Gastrocnemius medialis (tissue), 4 donors: ENCODE measurements at regions not wholly inside any gene's neighbourhood (a gene's known extent, or its start where the extent isn't known, plus 50 kb on each side); places are given as distances from the start of the nearest gene placed in this dataset.

Source experiments
- ATAC-seq, 2 donors: fragments of 150-250 bp; one replicate each; pipeline ENCODE4 v1.9.1; 2016
- DNase-seq, 2 donors: peaks; one replicate each; pipeline ENCODE4 v3.0.0-alpha.2; 2019
- H3K27ac ChIP-seq, 4 donors: fragments of 200-600 bp; sonication (generic); 1 replicate in 1 of 4; 2 replicates in 3 of 4; pipeline ENCODE4 v1.5.1; 2016 to 2018; ENCODE audit warnings: mild to moderate bottlenecking in 2 of 4, moderate library complexity in 1 of 4
- H3K27me3 ChIP-seq, 3 donors: fragments of 200-600 bp; sonication (generic) in 2 of 3; 1 replicate in 1 of 3; 2 replicates in 2 of 3; pipeline versions ENCODE4 v1.5.1 to v1.6.0; 2016 to 2019; ENCODE audit warnings: mild to moderate bottlenecking in 1 of 3, moderate library complexity in 1 of 3
- H3K36me3 ChIP-seq, 2 donors: fragments of 200-600 bp; sonication (generic) in 1 of 2; one replicate each; pipeline ENCODE4 v1.5.1; 2017 to 2018
- H3K4me1 ChIP-seq, 2 donors: fragments of 200-600 bp; sonication (generic) in 1 of 2; one replicate each; pipeline ENCODE4 v1.5.1; 2016 to 2017; ENCODE audit warnings: mild to moderate bottlenecking in 2 of 2
- H3K4me3 ChIP-seq, 4 donors: fragments of 200-600 bp; sonication (generic) in 3 of 4; 1 replicate in 1 of 4; 2 replicates in 3 of 4; pipeline ENCODE4 v1.5.1; 2016 to 2019; ENCODE audit warnings: mild to moderate bottlenecking in 2 of 4
- H3K9me3 ChIP-seq, 3 donors: fragments of 200-600 bp; sonication (generic) in 2 of 3; 1 replicate in 1 of 3; 2 replicates in 2 of 3; pipeline ENCODE4 v1.5.1; 2016 to 2019
- POLR2A ChIP-seq, 2 donors: fragments of 450-650 bp; IDR thresholded peaks; one replicate each; pipeline ENCODE4 v1.6.1; 2017; ENCODE audit warnings: antibody characterized with exemption in 2 of 2, mild to moderate bottlenecking in 2 of 2, moderate library complexity in 2 of 2
- in situ Hi-C, 4 donors: fragments of 200-750 bp; cut with MboI; loops; one replicate each; pipeline versions ENCODE4 v1.15.0 to v1.8.0; 2017; ENCODE audit warnings: low sequenced_read_pairs in 4 of 4
- intact Hi-C: fragments of 100-400 bp; cut with DNase I; formaldehyde crosslinking; loops from one replicate; pipeline ENCODE4 v1.15.1; 2023; ENCODE audit warnings: low total_unique reads
- TF ChIP-seq, protein P1 (sequence below), 5 experiments: fragments of 450-650 bp in 3 of 5; fragments of 200-600 bp in 2 of 5; sonication (generic) in 2 of 5; IDR thresholded peaks in 4 of 5; conservative IDR thresholded peaks in 1 of 5; 1 replicate in 4 of 5; 2 replicates in 1 of 5; pipeline ENCODE4 v1.5.1; 2016 to 2019; ENCODE audit warnings: antibody characterized with exemption in 5 of 5, mild to moderate bottlenecking in 3 of 5, moderate library complexity in 3 of 5

DNA sequence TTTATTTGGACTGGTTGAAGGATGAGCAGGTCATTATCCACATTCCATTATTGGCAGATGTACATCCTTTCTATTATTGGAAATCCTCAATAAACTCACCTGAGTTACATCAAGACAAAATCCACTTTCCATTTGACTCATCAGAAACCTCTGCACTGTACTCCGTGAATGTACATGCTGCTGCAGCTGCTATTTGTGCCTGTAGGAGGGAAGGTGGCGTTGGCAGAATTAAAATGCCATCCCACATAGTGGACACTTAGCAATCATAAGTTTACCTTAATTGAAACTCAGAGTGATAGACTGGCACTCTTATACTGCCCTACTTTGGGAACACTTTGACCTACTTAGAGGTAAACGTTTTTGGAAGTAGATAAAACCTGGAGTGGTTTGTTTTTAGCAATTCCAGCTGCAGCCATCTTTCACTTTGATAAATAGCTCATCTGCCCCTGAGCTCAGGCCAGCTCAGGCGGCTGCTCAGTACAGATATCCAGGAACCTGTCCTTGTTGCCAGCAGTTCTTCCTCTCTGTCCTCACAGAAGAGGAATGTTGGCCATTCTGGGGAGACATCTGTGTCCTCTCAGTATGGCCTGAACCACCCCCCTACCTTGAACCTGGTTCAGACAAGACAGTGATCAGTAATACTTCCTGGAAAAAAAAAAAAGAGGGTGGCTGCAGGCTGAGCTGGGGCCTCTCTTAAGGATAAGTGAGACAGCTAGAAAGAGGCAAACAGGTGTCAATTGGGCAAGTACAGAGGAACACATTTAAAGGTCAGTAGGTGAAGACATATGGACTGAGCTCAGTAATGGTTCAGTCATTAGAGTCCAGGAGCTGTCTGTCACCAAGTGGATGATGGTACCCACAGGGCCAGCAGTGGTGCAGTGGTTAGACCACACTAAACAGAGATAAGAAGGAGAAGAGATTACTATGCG is 153.4 kb upstream of the UMPS start:
- ATAC-seq (peak; percentile 57 to 71), DNase-seq (no peak)
- no peak for TF ChIP-seq POLR2A (IDR thresholded peaks at IDR 0.05)
- TF ChIP-seq, protein P1, sequence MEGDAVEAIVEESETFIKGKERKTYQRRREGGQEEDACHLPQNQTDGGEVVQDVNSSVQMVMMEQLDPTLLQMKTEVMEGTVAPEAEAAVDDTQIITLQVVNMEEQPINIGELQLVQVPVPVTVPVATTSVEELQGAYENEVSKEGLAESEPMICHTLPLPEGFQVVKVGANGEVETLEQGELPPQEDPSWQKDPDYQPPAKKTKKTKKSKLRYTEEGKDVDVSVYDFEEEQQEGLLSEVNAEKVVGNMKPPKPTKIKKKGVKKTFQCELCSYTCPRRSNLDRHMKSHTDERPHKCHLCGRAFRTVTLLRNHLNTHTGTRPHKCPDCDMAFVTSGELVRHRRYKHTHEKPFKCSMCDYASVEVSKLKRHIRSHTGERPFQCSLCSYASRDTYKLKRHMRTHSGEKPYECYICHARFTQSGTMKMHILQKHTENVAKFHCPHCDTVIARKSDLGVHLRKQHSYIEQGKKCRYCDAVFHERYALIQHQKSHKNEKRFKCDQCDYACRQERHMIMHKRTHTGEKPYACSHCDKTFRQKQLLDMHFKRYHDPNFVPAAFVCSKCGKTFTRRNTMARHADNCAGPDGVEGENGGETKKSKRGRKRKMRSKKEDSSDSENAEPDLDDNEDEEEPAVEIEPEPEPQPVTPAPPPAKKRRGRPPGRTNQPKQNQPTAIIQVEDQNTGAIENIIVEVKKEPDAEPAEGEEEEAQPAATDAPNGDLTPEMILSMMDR (IDR thresholded peaks at IDR 0.05 in 4 of 5, conservative IDR thresholded peaks at IDR 0.05 in 1 of 5): peak in 2 of 5 experiments; percentile 13 to 40
- H3K36me3 ChIP-seq: no peaks in the 10 kb centered on the region
- H3K4me1 ChIP-seq: peaks cover 10 to 19% of the 10 kb centered on the region in 2 donors
- H3K4me3 ChIP-seq: peak overlapping the region in 1 of 4 donors; percentile 10
- H3K27me3 ChIP-seq: no peaks in the 10 kb centered on the region
- in situ Hi-C loops (loop anchor here in 1 of 4 donors (25.0 kb wide), 1 partner anchor 335 kb away; no protein-coding TSS in a partner anchor), intact Hi-C loops (no loop called here)
- no peaks in the 10 kb centered on the region for H3K9me3 ChIP-seq
- peak overlapping the region; percentile 32 to 71 (median 52) for H3K27ac ChIP-seq

DNA sequence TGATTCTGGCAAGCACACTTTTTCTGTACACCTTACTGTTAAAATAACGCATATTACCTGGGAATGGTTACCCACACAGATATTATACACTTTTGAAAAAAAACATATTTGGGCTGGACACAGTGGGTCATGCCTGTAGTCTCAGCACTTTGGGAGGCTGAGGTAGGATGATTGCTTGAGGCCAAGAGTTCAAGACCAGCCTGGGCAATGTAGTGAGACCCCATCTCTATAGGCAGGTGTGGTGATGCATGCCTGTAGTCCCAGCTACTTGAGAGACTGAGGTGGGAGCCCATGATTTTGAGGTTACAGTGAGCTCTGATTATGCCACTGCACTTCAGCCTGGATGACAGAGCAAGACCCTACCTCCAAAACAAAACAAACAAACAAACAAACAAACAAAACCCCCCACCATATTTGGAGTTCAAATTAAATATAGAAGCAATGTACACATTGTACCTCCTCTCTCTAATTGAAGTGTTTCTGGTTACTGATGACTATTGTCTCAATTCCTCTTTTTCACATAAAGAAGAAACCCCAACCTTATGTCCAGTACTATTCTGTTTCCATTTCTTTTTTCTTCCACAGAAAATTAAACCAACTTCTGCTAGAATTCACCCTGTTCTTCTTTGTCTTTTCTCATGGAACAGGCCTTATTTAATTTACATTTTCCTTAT is 152.6 kb upstream of the UMPS start:
- TF ChIP-seq, protein P1 (IDR thresholded peaks at IDR 0.05 in 4 of 5, conservative IDR thresholded peaks at IDR 0.05 in 1 of 5): no peak
- no peak for TF ChIP-seq POLR2A (IDR thresholded peaks at IDR 0.05)
- Histone ChIP-seq H3K27me3 (no peaks in the 10 kb centered on the region), H3K36me3 (no peaks in the 10 kb centered on the region), H3K4me3 (no peak overlapping the region), H3K4me1 (peaks cover 10 to 19% of the 10 kb centered on the region in 2 donors), H3K9me3 (no peaks in the 10 kb centered on the region), H3K27ac (peak overlapping the region in 3 of 4 donors; percentile 32 to 71 (median 54))
- intact Hi-C loops (no loop called here), in situ Hi-C loops (loop anchor here in 1 of 4 donors (25.0 kb wide), 1 partner anchor 335 kb away; no protein-coding TSS in a partner anchor)
- DNase-seq (no peak), ATAC-seq (no peak)

DNA sequence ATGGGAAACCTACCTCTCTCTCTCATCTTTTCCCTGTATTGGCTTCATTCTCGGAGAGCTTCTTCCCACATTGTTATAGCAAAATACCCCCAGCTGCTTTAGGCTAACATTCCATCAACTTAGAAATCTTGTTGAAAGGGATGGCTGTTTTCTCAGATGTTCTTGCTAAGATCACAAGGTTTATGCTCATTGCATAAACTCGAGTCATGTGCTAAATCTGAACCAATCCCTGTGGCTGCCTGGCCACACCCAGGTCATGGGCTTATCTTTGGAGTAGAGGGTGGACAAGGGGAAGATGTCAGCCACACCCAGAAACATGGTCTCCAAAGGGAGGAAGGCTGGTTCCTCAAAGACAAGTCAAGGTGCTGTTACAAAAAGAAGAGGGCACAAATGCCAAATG is 150.6 kb upstream of the UMPS start:
- no peak for ATAC-seq
- in situ Hi-C loops (loop anchor here in 1 of 4 donors (25.0 kb wide), 1 partner anchor 333 kb away; no protein-coding TSS in a partner anchor), intact Hi-C loops (no loop called here)
- H3K9me3 ChIP-seq: no peaks in the 10 kb centered on the region
- TF ChIP-seq, protein P1 (IDR thresholded peaks at IDR 0.05 in 4 of 5, conservative IDR thresholded peaks at IDR 0.05 in 1 of 5): no peak
- TF ChIP-seq POLR2A (IDR thresholded peaks at IDR 0.05): no peak
- no peaks in the 10 kb centered on the region for H3K36me3 ChIP-seq
- no peak overlapping the region for H3K4me3 ChIP-seq
- H3K27me3 ChIP-seq: no peaks in the 10 kb centered on the region
- peaks cover 10 to 20% of the 10 kb centered on the region in 2 donors for H3K4me1 ChIP-seq
- no peak overlapping the region for H3K27ac ChIP-seq
- DNase-seq: no peak

DNA sequence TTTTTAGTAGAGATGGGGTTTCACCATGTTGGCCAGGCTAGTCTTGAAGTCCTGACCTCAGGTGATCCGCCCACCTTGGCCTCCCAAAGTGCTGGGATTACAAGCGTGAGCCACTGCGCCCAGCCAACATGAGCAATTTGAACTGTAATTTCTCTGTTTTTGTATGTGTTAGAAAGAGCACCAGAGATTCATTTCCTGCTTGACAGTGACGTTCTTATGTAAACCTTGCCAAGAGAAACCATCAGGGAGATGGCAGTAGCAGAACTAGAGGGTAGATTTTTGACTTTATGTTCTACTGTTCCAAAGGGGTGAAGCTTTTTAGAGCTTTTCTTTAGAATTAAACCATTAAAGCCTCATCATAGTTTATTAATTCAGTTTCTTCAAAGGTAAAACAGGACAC is 148.1 kb upstream of the UMPS start:
- H3K9me3 ChIP-seq: no peaks in the 10 kb centered on the region
- H3K27ac ChIP-seq: no peak overlapping the region
- DNase-seq: no peak
- peaks cover 18 to 25% of the 10 kb centered on the region in 2 donors for H3K4me1 ChIP-seq
- TF ChIP-seq POLR2A (IDR thresholded peaks at IDR 0.05): no peak
- TF ChIP-seq, protein P1 (IDR thresholded peaks at IDR 0.05 in 4 of 5, conservative IDR thresholded peaks at IDR 0.05 in 1 of 5): no peak
- no peaks in the 10 kb centered on the region for H3K27me3 ChIP-seq
- no peak for ATAC-seq
- intact Hi-C loops (no loop called here), in situ Hi-C loops (loop anchor here in 1 of 4 donors (25.0 kb wide), 1 partner anchor 330 kb away; no protein-coding TSS in a partner anchor)
- H3K4me3 ChIP-seq: no peak overlapping the region
- H3K36me3 ChIP-seq: no peaks in the 10 kb centered on the region
